Mesothelial cell of epicardium (in vitro differentiated cells): ENCODE measurements at regions not wholly inside any gene's neighbourhood (a gene's known extent, or its start where the extent isn't known, plus 50 kb on each side); places are given as distances from the start of the nearest gene placed in this dataset.

Experiments used
- DNase-seq, 2 experiments: peaks; one replicate each; pipeline ENCODE4 v3.0.0; 2021; ENCODE audit warnings: low spot score in 2 of 2; ENCODE audit not compliant: unreplicated experiment in 2 of 2
- H3K27ac Mint-ChIP-seq: 2 replicates; pipeline ENCODE4 v1.8.0; 2021; ENCODE audit warnings: mixed read lengths
- H3K27me3 Mint-ChIP-seq: 2 replicates; pipeline ENCODE4 v1.8.0; 2021; ENCODE audit warnings: low read depth, mixed read lengths
- H3K36me3 Mint-ChIP-seq: 2 replicates; pipeline ENCODE4 v1.8.0; 2021; ENCODE audit warnings: mixed read lengths
- H3K4me1 Mint-ChIP-seq: 2 replicates; pipeline ENCODE4 v1.8.0; 2021; ENCODE audit warnings: mixed read lengths
- H3K4me3 Mint-ChIP-seq: 2 replicates; pipeline ENCODE4 v1.8.0; 2021; ENCODE audit warnings: mild to moderate bottlenecking, moderate library complexity, mixed read lengths
- H3K9me3 Mint-ChIP-seq: 2 replicates; pipeline ENCODE4 v1.8.0; 2021; ENCODE audit warnings: mixed read lengths
- TF ChIP-seq, protein P1 (sequence below): fragments of 200-600 bp; sonication (generic); IDR thresholded peaks from one replicate; pipeline ENCODE4 v1.5.0; 2021; ENCODE audit warnings: antibody characterized with exemption; ENCODE audit not compliant: unreplicated experiment

DNA sequence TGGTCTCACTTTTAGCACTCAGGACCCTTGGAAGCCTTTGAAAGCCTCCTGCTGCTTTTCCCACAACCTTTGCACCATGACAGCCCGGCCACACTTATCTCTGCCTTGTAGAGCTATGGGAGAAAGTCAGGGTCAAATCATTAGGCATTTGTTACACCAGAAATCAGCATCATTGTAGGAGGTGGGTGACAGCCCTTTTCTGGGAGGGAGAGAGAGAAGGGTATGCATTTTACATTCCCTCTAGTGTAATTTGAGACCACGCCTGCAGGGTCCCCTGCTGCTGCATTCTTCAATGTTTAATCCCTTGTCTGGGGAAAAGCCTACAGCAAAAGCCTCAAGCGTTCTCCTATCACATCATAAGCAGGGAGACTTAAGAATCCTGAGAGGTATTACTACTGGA lies 766.8 kb upstream of the FAM98A start:
- no peak overlapping the region for H3K27ac Mint-ChIP-seq
- H3K4me1 Mint-ChIP-seq, result peaks cover 22% of the 10 kb centered on the region

DNA sequence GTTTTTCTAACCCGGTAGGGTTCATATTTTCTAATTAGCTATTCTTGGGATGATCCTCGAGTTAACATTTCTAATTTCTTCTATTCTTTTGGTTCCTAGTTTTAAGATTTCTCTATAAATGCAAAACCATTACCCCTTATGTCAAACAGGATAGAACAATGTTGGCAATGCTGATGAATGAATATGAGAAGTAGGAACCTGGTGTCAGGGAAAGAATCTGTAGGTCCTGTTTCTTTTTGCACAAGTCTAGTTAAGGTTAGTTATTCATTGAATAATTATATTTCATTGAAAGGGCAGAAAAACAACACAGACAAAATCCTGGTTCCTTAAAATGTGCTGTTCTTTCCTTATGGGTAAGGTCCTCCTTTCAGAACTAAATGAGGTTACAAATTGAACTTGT lies 766.4 kb upstream of the FAM98A start:
- no peak overlapping the region for H3K27ac Mint-ChIP-seq
- H3K9me3 Mint-ChIP-seq, result no peaks in the 10 kb centered on the region
- no peak overlapping the region for H3K4me3 Mint-ChIP-seq
- DNase-seq, result no peak
- H3K36me3 Mint-ChIP-seq, result no peaks in the 10 kb centered on the region
- peaks cover 22% of the 10 kb centered on the region for H3K4me1 Mint-ChIP-seq
- no peaks in the 10 kb centered on the region for H3K27me3 Mint-ChIP-seq
- TF ChIP-seq, protein P1, sequence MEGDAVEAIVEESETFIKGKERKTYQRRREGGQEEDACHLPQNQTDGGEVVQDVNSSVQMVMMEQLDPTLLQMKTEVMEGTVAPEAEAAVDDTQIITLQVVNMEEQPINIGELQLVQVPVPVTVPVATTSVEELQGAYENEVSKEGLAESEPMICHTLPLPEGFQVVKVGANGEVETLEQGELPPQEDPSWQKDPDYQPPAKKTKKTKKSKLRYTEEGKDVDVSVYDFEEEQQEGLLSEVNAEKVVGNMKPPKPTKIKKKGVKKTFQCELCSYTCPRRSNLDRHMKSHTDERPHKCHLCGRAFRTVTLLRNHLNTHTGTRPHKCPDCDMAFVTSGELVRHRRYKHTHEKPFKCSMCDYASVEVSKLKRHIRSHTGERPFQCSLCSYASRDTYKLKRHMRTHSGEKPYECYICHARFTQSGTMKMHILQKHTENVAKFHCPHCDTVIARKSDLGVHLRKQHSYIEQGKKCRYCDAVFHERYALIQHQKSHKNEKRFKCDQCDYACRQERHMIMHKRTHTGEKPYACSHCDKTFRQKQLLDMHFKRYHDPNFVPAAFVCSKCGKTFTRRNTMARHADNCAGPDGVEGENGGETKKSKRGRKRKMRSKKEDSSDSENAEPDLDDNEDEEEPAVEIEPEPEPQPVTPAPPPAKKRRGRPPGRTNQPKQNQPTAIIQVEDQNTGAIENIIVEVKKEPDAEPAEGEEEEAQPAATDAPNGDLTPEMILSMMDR, result no peak

More for the DNA sequence above, 766.8 kb upstream of the FAM98A start:
- DNase-seq, result no peak
- TF ChIP-seq, protein P1, result no peak
- Mint-ChIP-seq H3K36me3 (no peaks in the 10 kb centered on the region), H3K4me3 (peak overlapping the region; percentile 9), H3K9me3 (no peaks in the 10 kb centered on the region), H3K27me3 (no peaks in the 10 kb centered on the region)

DNA sequence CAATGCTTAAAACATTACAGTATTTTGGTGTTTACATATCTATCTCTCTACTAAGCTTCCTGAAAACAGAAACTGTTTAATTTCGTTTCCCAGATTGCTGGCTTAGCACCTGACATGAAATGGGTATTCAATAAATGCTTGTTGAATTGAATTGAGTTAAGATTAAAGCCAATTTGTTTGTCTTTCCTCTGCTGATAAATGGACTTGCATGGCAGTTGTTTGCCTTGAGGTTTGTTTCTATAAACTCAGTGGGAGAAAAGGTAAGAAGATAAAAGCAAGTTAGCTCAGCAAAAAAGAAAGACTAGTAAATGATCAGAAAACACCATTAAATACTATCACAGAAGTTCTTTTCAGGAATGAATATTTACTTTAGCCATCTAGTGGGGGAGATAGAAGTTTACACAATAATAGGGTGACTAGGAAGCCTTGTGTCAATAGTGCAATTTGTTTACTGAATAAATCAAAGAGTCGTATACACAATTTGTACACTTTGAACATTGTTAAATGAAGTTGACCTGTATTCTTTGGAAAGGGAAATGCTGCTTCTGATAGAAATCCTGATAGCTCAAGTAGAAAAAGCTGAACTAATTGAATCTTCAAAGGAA lies 754.5 kb upstream of the FAM98A start:
- TF ChIP-seq, protein P1, result no peak
- Mint-ChIP-seq H3K27ac (no peak overlapping the region), H3K27me3 (no peaks in the 10 kb centered on the region), H3K9me3 (no peaks in the 10 kb centered on the region), H3K4me1 (no peaks in the 10 kb centered on the region), H3K4me3 (no peak overlapping the region), H3K36me3 (no peaks in the 10 kb centered on the region)
- DNase-seq, result no peak

DNA sequence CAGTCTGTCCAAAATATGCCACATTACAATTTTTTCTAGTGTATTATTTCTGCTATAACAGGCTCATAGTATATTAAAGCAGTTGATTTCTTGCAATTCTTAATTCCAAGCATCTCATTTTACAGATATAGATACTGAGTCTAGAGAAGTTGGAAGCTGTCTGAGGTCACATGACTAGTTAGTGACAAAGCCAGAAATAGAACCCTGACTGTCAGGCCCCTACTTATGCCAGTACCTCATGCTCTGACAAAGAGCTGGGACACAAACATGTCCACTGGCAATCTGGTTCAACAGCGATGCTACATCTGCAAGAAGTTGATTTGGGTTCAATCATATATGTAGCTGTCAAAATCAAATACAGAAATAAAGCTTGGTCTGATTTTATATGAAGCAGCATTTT lies 750.4 kb upstream of the FAM98A start:
- Mint-ChIP-seq H3K9me3 (no peaks in the 10 kb centered on the region), H3K4me1 (no peaks in the 10 kb centered on the region), H3K27me3 (no peaks in the 10 kb centered on the region), H3K27ac (no peak overlapping the region), H3K36me3 (no peaks in the 10 kb centered on the region), H3K4me3 (no peak overlapping the region)
- no peak for DNase-seq
- TF ChIP-seq, protein P1, result no peak

DNA sequence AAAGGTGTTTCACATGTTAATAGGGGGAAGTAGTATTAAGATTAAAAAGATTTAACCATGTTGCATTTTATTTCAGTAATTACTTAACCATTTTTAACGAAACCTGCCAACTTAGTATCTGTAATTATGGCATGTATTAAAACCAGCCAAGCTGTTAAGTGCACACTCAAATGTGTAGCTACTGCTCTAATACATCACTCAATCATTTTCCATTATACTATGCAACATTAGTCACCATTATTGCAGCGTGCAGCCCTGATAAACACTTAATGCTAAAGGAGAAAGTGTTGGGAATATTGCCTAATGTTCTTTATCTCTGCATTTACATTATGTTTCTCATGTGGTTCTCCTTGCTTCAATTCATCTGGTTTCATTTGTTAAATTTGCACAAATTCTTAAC lies 745.9 kb upstream of the FAM98A start:
- H3K9me3 Mint-ChIP-seq, result no peaks in the 10 kb centered on the region
- TF ChIP-seq, protein P1, result no peak
- H3K4me1 Mint-ChIP-seq, result no peaks in the 10 kb centered on the region
- DNase-seq, result no peak
- no peak overlapping the region for H3K27ac Mint-ChIP-seq
- H3K27me3 Mint-ChIP-seq, result no peaks in the 10 kb centered on the region
- H3K36me3 Mint-ChIP-seq, result no peaks in the 10 kb centered on the region
- H3K4me3 Mint-ChIP-seq, result no peak overlapping the region

DNA sequence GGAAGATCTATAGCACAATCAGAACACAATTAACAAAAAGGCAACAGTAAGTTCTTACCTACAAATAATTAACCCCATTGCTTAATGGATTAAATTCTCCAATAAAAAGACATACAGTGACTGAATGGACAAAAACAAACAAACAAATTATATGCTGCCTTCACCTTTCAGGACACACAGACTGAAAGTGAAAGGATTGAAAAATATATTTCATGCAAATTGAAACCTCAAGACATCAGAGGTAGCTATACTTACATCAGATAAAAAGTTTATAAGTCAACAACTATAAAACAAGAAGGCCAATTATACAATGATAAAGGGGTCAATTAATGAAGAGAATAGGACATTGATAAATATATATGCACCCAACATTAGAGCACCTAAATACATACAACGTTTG lies 741.2 kb upstream of the FAM98A start:
- H3K36me3 Mint-ChIP-seq, result no peaks in the 10 kb centered on the region
- no peaks in the 10 kb centered on the region for H3K9me3 Mint-ChIP-seq
- H3K4me1 Mint-ChIP-seq, result no peaks in the 10 kb centered on the region
- no peak for DNase-seq
- H3K4me3 Mint-ChIP-seq, result no peak overlapping the region
- TF ChIP-seq, protein P1, result no peak
- H3K27ac Mint-ChIP-seq, result no peak overlapping the region
- H3K27me3 Mint-ChIP-seq, result no peaks in the 10 kb centered on the region
